NCI-H748 (cell line): ENCODE measurements at regions not wholly inside any gene's neighbourhood (a gene's known extent, or its start where the extent isn't known, plus 50 kb on each side); places are given as distances from the start of the nearest gene placed in this dataset.

Experiments used
- DNase-seq: peaks from one replicate; lab custom pipeline; 2025; ENCODE audit not compliant: unreplicated experiment; lab: John Stamatoyannopoulos, UW

DNA sequence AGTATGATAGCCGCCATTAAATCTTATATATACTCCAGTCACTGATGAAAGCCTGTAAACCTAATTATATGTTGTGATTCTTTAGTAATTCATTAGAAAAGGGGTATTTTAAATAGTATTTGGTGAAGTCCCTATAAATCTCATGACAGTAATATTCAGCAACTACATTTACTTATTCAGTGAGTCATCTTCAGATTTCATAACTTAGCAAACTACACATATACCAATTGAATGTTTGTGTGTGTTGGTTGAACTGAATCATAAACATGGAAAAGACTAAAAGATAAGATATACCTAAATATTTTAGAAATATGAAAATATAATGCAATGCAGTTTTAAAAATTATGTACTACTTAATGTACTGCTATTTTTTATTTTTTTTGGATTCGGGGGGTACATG, 1050.4 kb downstream of the MAT2B start:
- DNase-seq, result no peak

DNA sequence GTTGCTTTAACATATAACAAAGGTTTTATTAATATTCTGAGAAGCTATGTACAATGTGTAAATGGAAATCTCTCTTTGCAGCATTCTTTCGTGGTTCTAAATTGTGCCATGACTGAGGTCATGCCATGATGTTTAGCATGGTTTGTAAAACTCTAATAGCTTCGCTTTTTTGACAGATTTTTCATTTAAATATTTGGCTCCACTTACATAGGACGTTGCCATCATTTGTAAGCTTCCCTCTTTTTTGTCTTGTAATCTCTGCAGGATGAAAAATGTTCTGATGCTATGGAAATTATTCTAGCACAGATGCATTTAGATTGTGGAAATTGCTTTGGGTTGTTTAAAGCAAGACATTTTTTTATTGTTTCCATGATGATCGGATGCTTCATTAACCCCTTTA, 1054.8 kb downstream of the MAT2B start:
- DNase-seq, result no peak

GRCh38 chr5:164561933-164562872, 1056.8 kb downstream of the MAT2B start:
- no peak for DNase-seq

DNA sequence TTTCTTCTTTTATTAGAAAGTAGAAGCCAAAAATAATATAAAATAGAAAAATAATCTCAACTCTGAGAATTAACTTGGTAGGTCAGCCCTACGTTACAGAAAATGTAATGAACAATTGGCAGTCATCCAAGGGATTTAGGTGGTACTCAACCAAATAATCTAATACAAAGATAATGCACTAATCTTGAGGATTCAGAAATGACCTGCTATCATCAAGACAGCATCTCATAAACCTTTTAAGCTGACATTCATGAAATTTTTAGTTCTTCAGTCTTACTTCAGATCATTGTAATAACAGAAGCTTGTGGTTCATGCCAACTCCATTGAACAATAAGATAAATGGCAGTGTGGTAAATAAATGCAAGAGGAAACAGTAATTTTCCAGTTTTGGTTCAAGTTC, 1058.0 kb downstream of the MAT2B start:
- no peak for DNase-seq

DNA sequence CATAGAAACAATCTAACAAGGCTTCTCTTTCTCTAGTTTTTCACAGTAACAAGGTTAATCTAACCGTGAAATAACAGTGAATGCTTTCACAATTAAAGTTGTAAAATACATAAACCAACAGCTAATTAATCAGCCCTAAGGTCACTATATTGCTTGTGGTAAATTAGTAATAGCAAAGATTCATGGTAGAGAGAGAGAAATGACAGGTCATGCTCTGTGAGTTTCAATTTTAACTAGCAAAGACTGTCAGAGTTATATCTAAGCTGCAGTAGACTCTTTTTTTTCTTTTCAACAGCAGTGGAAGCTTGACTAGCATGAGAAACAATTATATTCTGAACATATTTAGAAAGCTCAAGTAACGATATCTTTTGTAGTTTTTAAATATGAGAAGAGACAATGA, 1068.0 kb downstream of the MAT2B start:
- DNase-seq, result no peak

GRCh38 chr5:164577201-164577600, 1071.8 kb downstream of the MAT2B start:
- DNase-seq, result no peak

DNA sequence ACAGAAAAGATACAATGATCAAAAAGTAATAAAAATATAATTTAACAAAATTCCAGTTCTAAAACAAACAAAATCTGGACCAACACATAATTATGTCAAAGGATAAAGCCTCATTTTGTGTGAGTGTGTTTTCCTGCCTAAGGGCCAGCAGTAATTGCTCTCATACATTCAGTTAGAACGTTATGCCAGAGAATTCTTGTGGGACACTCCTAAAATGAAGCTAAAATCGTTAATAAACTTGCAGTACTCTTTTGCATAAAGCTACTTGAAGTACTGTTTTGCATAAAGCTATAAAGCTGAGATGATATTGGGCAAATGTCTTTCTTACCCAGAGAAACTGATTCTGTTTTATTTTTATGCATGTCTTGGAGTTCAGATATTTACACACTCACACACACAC, 1072.3 kb downstream of the MAT2B start:
- DNase-seq, result no peak

GRCh38 chr5:164578401-164578800, 1073.0 kb downstream of the MAT2B start:
- DNase-seq, result no peak

- DNase-seq, result no peak
Measured at GRCh38 chr5:164578911-164579310, 1073.5 kb downstream of the MAT2B start.

GRCh38 chr5:164580155-164580554, 1074.7 kb downstream of the MAT2B start:
- DNase-seq, result no peak

DNA sequence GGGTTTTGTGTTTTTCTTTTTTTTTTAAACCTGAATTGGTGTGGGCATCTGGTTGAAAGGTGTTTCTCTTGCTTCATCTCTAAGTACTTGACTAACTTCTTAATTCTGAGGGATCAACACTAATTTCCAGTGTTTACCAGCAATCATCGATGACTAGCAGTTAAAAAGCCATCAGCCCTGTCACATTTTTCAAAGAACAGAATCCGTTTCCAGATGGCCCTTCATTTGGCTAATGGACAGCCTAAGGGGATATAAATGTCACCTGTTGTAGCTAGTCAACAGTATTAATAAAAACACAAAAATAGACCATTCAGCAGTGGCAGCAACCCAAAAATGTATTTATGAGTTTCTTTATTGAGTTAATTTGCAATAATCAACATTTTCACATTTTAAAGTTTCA, 1076.5 kb downstream of the MAT2B start:
- DNase-seq, result peak; percentile 52

DNA sequence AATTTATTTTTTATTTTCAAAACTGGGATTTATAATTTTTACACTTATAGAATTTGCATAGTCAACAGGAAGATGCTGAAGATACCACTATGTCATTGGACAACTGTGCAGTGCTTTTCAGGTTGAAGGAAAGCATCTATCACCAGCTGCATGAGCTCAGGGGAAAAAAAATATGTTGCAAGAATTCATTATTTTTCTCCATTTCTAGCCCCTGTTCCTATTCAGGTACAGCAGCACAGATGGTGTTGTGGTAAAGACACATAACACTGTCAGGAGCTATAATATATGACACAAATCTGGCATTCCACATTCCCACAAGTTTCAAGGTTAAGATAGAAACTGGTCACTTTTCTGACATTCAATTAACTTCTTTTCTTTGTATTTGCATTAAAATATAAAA, 1088.6 kb downstream of the MAT2B start:
- no peak for DNase-seq

DNA sequence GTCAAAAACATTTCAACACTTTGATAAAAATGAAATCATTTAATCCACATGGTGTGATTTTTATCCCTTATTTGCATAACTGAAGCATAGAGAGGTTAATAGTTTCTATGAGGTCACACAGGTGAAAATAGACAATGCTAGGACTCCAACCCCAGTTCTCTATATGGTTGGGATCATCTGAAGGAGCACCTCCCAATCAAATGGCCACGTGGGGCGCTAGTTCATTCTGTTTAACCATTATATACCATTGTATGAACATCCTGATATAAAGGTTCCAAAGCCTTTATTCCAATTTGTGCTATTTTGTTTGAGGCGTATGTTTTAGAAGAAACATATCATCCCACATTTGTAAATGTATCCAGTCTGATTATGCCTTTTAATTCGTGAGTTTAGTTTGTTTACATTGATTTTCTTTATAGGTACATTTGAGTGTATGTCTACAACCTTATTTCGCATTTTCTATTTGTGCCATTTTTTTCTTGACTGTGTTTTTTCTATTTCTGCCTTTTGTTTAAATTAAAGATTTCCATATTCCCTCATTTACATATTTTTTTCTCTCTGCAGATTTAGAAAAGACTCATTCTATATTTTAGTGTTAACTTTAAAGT, 1092.0 kb downstream of the MAT2B start:
- DNase-seq, result peak; percentile 26

DNA sequence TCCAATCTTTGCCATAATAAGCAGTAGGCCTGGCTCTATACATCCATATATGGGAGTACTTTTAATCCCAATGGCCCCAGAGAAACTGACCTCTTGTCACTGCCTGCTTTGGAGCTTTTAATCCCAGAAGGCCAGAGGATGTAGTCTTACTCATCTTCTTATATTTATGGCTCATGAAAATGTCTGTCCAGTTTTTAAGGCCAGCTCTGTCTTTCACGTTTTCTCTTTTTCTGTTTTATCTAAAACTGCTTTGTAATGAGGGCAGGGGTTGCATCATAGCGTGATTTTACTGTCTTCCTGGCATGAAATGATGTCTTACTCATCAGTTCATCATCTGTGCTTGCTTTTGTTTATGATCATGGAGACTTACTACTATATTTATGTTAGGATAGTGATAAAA, 1094.9 kb downstream of the MAT2B start:
- no peak for DNase-seq

GRCh38 chr5:164600929-164601535, 1095.6 kb downstream of the MAT2B start:
- no peak for DNase-seq

DNA sequence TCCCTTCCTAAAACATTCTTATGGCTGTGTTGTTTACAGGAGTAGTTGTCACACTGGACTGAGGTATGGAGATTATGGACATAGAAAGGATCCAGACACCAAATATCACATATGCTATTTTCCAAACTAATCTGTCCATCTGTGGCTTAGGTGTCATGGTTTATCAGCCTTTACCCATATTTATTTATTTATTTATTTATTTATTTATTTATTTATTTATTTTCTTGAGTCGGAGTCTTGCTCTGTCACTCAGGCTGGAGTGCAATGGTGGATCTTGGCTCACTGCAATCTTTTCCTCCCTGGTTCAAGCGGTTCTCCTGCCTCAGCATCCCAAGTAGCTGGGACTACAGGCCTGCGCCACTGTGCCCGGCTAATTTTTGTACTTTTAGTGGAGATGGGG, 1103.1 kb downstream of the MAT2B start:
- DNase-seq, result no peak

DNA sequence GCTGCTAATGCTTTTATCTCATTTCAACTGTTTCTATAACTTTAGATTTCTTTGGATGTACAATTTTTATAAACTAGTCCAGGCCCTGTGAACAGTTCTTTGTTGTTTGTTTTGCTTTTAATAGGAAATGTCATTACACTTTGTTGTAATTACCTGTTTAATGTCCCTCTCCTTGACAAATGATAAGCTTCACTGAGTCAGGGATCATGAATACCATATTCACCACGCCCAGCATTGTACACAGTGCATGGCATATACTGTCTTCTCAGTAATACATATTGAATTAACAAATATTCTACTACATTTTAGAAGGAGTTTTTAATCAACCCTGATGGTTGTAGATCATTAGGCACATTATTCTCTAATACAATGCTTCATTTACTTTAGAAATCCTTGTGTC, 1105.0 kb downstream of the MAT2B start:
- no peak for DNase-seq

- DNase-seq, result no peak
Measured at GRCh38 chr5:164614707-164615106, 1109.3 kb downstream of the MAT2B start.

GRCh38 chr5:164617290-164617689, 1111.9 kb downstream of the MAT2B start:
- no peak for DNase-seq

GRCh38 chr5:164627021-164627420, 1121.6 kb downstream of the MAT2B start:
- DNase-seq, result no peak

DNA sequence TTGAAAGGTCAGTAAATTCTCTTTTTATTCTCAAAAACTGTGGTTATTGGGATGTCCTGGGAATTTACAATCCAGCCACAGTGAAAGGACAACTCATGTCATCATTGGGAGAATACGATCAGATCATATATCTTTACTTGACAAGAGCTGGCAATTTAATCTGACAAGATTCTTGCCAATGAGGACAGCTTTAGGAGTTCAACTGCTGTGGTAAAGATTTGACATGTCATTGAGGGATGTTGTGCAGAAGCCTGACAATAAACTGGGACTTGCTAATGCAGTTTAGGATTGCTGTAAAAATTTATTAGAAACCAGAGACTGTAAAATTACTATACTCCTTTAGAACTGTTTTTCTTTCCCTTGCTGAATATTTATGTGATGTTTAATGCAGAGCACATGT, 1131.0 kb downstream of the MAT2B start:
- DNase-seq, result no peak

GRCh38 chr5:164637931-164638521, 1132.6 kb downstream of the MAT2B start:
- DNase-seq, result no peak
